KMS-11 (cell line): ENCODE measurements at regions not wholly inside any gene's neighbourhood (a gene's known extent, or its start where the extent isn't known, plus 50 kb on each side); places are given as distances from the start of the nearest gene placed in this dataset.
A peak's percentile ranks its signal among the peaks of the same experiment; 100 is the strongest.

Source experiments
- H2AFZ ChIP-seq: fragments of 200-600 bp; sonication (generic); 2 replicates; pipeline ENCODE4 v1.6.1; 2016; ENCODE audit warnings: antibody characterized with exemption, mixed run types, low read depth
- H3K27ac ChIP-seq: fragments of 200-600 bp; sonication (generic); 2 replicates; pipeline ENCODE4 v1.6.1; 2016; ENCODE audit warnings: mild to moderate bottlenecking, mixed run types
- H3K27me3 ChIP-seq: fragments of 200-600 bp; sonication (generic); 2 replicates; pipeline ENCODE4 v1.6.1; 2017; ENCODE audit warnings: mild to moderate bottlenecking, low read depth, mixed run types, moderate library complexity; ENCODE audit not compliant: insufficient read depth
- H3K36me3 ChIP-seq: fragments of 200-600 bp; sonication (generic); 2 replicates; pipeline ENCODE4 v1.6.1; 2017; ENCODE audit warnings: mild to moderate bottlenecking, mixed run types; ENCODE audit not compliant: insufficient read depth
- H3K4me1 ChIP-seq: fragments of 200-600 bp; sonication (generic); 2 replicates; pipeline ENCODE4 v1.6.1; 2016; ENCODE audit warnings: mild to moderate bottlenecking, low read depth, mixed run types; ENCODE audit not compliant: poor library complexity, severe bottlenecking
- H3K4me2 ChIP-seq: fragments of 200-600 bp; sonication (generic); 2 replicates; pipeline ENCODE4 v1.7.0; 2016; ENCODE audit warnings: mild to moderate bottlenecking, mixed run types
- H3K4me3 ChIP-seq: fragments of 200-600 bp; sonication (generic); IDR thresholded peaks from 2 replicates; pipeline ENCODE4 v1.6.1; 2017; ENCODE audit warnings: low read depth, low read length, mixed read lengths; ENCODE audit not compliant: insufficient read depth
- H3K79me2 ChIP-seq: fragments of 200-600 bp; sonication (generic); 2 replicates; pipeline ENCODE4 v1.6.1; 2016; ENCODE audit warnings: low read depth, mixed run types; ENCODE audit not compliant: insufficient read depth
- H3K9ac ChIP-seq: fragments of 200-600 bp; sonication (generic); 2 replicates; pipeline ENCODE4 v1.6.1; 2016; ENCODE audit warnings: mild to moderate bottlenecking, mixed run types
- H4K20me1 ChIP-seq: fragments of 200-600 bp; sonication (generic); 2 replicates; pipeline ENCODE4 v1.6.1; 2016; ENCODE audit warnings: mild to moderate bottlenecking, mixed run types; ENCODE audit not compliant: insufficient read depth
- CTCF ChIP-seq: fragments of 200-600 bp; sonication (generic); conservative IDR thresholded peaks from 2 replicates; pipeline ENCODE4 v1.6.1; 2017; ENCODE audit warnings: low read depth, mild to moderate bottlenecking, antibody characterized with exemption, low read length, moderate library complexity, mixed read lengths

- H3K27ac ChIP-seq: no peak overlapping the region
- H3K4me2 ChIP-seq: no peak overlapping the region
- no peak overlapping the region for H3K4me3 ChIP-seq
- no peaks in the 10 kb centered on the region for H3K36me3 ChIP-seq
- H3K4me1 ChIP-seq: no peaks in the 10 kb centered on the region
- H2AFZ ChIP-seq: no peak overlapping the region
- no peaks in the 10 kb centered on the region for H3K27me3 ChIP-seq
- no peak for TF ChIP-seq CTCF
- no peaks in the 10 kb centered on the region for H4K20me1 ChIP-seq
- no peaks in the 10 kb centered on the region for H3K79me2 ChIP-seq
- H3K9ac ChIP-seq: no peak overlapping the region
These were observed 60.3 kb upstream of the CLDN10 start for GRCh38 chr13:95492044-95492801.

- H3K27ac ChIP-seq: no peak overlapping the region
- no peak overlapping the region for H3K4me3 ChIP-seq
- no peaks in the 10 kb centered on the region for H3K27me3 ChIP-seq
- H2AFZ ChIP-seq: no peak overlapping the region
- no peak overlapping the region for H3K4me2 ChIP-seq
- H3K9ac ChIP-seq: no peak overlapping the region
- TF ChIP-seq CTCF: peak; percentile 69
- no peaks in the 10 kb centered on the region for H3K36me3 ChIP-seq
- no peaks in the 10 kb centered on the region for H3K79me2 ChIP-seq
- H3K4me1 ChIP-seq: no peaks in the 10 kb centered on the region
- no peaks in the 10 kb centered on the region for H4K20me1 ChIP-seq
These were observed 58.3 kb upstream of the CLDN10 start for GRCh38 chr13:95494082-95494681.

GRCh38 chr13:95496485-95496884 is 56.0 kb upstream of the CLDN10 start:
- no peaks in the 10 kb centered on the region for H3K4me1 ChIP-seq
- H3K79me2 ChIP-seq: no peaks in the 10 kb centered on the region
- no peak overlapping the region for H3K9ac ChIP-seq
- no peak overlapping the region for H3K27ac ChIP-seq
- no peak overlapping the region for H3K4me3 ChIP-seq
- no peaks in the 10 kb centered on the region for H4K20me1 ChIP-seq
- H3K36me3 ChIP-seq: no peaks in the 10 kb centered on the region
- H2AFZ ChIP-seq: no peak overlapping the region
- no peak overlapping the region for H3K4me2 ChIP-seq
- no peak for TF ChIP-seq CTCF
- H3K27me3 ChIP-seq: no peaks in the 10 kb centered on the region

- H3K27me3 ChIP-seq: no peaks in the 10 kb centered on the region
- no peak overlapping the region for H3K4me2 ChIP-seq
- no peaks in the 10 kb centered on the region for H3K79me2 ChIP-seq
These were observed 55.1 kb upstream of the CLDN10 start for GRCh38 chr13:95497381-95497807.

More at GRCh38 chr13:95497381-95497807, 55.1 kb upstream of the CLDN10 start:
- no peak for TF ChIP-seq CTCF
- Histone ChIP-seq H2AFZ (no peak overlapping the region), H3K36me3 (no peaks in the 10 kb centered on the region), H3K4me3 (no peak overlapping the region), H3K27ac (no peak overlapping the region), H3K9ac (no peak overlapping the region), H3K4me1 (no peaks in the 10 kb centered on the region), H4K20me1 (no peaks in the 10 kb centered on the region)
